ENCODE measurements at regions not wholly inside any gene's neighbourhood (a gene's known extent, or its start where the extent isn't known, plus 50 kb on each side); places are given as distances from the start of the nearest gene placed in this dataset.

DNA sequence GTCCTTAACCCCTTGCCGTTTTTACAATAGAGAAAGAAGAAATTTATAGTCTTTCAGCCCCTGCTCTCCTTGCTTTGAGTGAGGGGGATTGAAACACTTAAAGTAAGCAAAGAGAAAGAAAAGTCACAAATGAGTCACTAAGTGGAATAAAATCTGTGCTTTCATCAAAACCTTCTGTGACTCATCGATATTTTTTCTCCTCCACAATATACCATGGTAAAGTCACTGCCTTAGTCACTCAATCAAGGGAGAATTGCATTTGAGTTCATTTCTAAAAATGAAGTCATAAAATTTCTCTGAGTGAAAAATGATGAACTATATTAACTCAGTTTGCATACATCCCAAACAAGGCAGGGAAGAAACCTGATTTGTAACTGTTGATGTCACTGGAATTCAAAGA is 470.3 kb downstream of the FOXG1 start:
- DNase-seq: no peak
- no peak for ATAC-seq
- no peak overlapping the region for H3K27ac ChIP-seq
- no peaks in the 10 kb centered on the region for H3K9me3 ChIP-seq
- no peak overlapping the region for H3K4me3 ChIP-seq
- H3K4me1 ChIP-seq: no peaks in the 10 kb centered on the region
- no peaks in the 10 kb centered on the region for H3K36me3 ChIP-seq (ENCODE audit: insufficient read depth in 1 of 2, low read depth in 1 of 2)
- intact Hi-C loops (cut with DNase I): no loop called here
- H3K27me3 ChIP-seq (ENCODE audit: insufficient read depth in 3 of 3, low read length in 2 of 3): no peaks in the 10 kb centered on the region
- WGBS, 3 donors: 37 to 40% (median 39%) methylated on average over 2 of the region's 2 CpGs
- TF ChIP-seq CTCF (IDR thresholded peaks at IDR 0.05): no peak

GRCh38 chr14:29240066-29240465 is 473.5 kb downstream of the FOXG1 start:
- Histone ChIP-seq H3K4me3 (no peak overlapping the region), H3K36me3 (ENCODE audit: insufficient read depth in 1 of 2, low read depth in 1 of 2) (no peaks in the 10 kb centered on the region), H3K27me3 (ENCODE audit: insufficient read depth in 3 of 3, low read length in 2 of 3) (no peaks in the 10 kb centered on the region), H3K27ac (no peak overlapping the region), H3K4me1 (no peaks in the 10 kb centered on the region), H3K9me3 (no peaks in the 10 kb centered on the region)
- TF ChIP-seq CTCF (IDR thresholded peaks at IDR 0.05): no peak
- ATAC-seq (no peak), DNase-seq (no peak)
- intact Hi-C loops (cut with DNase I): no loop called here
- WGBS, 3 donors: 83 to 87% (median 86%) methylated on average over 3 of the region's 3 CpGs

DNA sequence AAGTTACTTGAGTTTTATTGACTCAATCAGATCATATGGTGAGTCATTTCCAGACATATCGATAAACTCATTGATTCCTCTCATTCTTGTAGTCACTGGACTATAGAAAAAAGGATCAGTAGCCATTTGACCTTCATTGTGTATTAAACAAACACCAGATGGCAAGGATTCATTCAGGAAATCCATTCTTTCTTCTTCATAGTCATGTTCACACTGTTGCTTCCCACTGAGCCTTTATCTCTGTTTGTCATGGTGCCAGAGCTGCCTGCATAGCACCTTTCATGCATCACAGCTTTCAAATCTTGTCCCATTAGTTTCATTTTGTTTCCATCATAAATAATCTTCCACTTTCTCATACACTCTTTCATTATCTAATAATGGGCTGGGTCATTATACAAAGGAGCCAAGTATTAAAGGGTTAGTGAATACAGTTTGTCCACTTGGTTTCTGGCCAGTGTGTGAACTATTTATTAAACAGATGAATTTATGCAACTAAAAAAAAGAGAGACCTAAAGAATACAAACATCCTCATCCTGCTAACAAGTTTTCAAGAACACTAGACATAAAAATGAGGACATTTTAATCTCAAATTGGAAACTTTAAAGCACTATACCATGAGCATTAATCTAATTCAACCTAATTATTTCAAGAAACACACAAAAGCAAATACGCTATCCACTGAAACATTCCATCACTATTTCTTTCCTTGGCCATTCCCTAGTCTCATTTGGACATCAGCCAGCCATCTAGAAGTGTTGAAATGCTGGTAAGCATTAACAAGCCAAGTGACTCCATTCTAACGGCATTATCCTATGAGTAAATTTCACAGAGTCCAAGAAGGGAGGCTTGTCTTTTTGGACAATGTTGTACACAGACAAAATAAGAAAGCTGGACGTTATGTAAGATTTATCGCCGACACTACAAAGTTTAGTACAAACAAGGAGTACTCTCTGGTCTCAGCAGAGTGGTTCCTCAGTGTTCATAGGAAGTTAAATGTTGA is 476.5 kb downstream of the FOXG1 start:
- Histone ChIP-seq H3K4me3 (no peak overlapping the region), H3K27ac (no peak overlapping the region), H3K27me3 (ENCODE audit: insufficient read depth in 3 of 3, low read length in 2 of 3) (no peaks in the 10 kb centered on the region), H3K4me1 (no peaks in the 10 kb centered on the region), H3K36me3 (ENCODE audit: insufficient read depth in 1 of 2, low read depth in 1 of 2) (no peaks in the 10 kb centered on the region), H3K9me3 (no peaks in the 10 kb centered on the region)
- intact Hi-C loops (cut with DNase I): no loop called here
- no peak for ATAC-seq
- WGBS, 3 donors: 63 to 69% (median 67%) methylated on average over 6 of the region's 6 CpGs
- TF ChIP-seq CTCF (IDR thresholded peaks at IDR 0.05): no peak
- no peak for DNase-seq

- TF ChIP-seq CTCF (IDR thresholded peaks at IDR 0.05): no peak
- no peak overlapping the region for H3K4me3 ChIP-seq
- no peak for ATAC-seq
- H3K4me1 ChIP-seq: no peaks in the 10 kb centered on the region
- no peaks in the 10 kb centered on the region for H3K27me3 ChIP-seq (ENCODE audit: insufficient read depth in 3 of 3, low read length in 2 of 3)
- DNase-seq: no peak
- intact Hi-C loops (cut with DNase I): no loop called here
- H3K27ac ChIP-seq: no peak overlapping the region
- H3K9me3 ChIP-seq: no peaks in the 10 kb centered on the region
- no peaks in the 10 kb centered on the region for H3K36me3 ChIP-seq (ENCODE audit: insufficient read depth in 1 of 2, low read depth in 1 of 2)
- 64 to 71% (median 69%) methylated on average over 1 of the region's 1 CpG for WGBS, 3 donors
Measured at GRCh38 chr14:29255692-29256091, 489.1 kb downstream of the FOXG1 start.

Measured in psoas muscle (tissue), 7 donors.